Astrocyte (in vitro differentiated cells and primary cell): ENCODE measurements at regions not wholly inside any gene's neighbourhood (a gene's known extent, or its start where the extent isn't known, plus 50 kb on each side); places are given as distances from the start of the nearest gene placed in this dataset.

ENCODE experiments used
- DNase-seq: peaks from one replicate; pipeline ENCODE4 v3.0.0-alpha.2; 2010; ENCODE audit warnings: low read depth
- FAIRE-seq: peaks from 2 replicates; lab custom pipeline; 2011; peaks lifted over from hg19 to GRCh38; lab: Jason Lieb, UNC
- H2AFZ ChIP-seq: 2 replicates; pipeline ENCODE4 v1.6.0; 2012; ENCODE audit warnings: low read depth, low read length, inconsistent platforms
- H3K27ac ChIP-seq: 2 replicates; pipeline ENCODE4 v1.5.1; 2011; ENCODE audit warnings: low read depth, low read length, inconsistent platforms
- H3K27me3 ChIP-seq: 2 replicates; pipeline ENCODE4 v1.6.0; 2011; ENCODE audit warnings: low read length, inconsistent platforms; ENCODE audit not compliant: insufficient read depth
- H3K36me3 ChIP-seq: 2 replicates; pipeline ENCODE4 v1.5.1; 2011; ENCODE audit warnings: low read length, inconsistent platforms; ENCODE audit not compliant: insufficient read depth
- H3K4me1 ChIP-seq: 2 replicates; pipeline ENCODE4 v1.5.1; 2011; ENCODE audit warnings: low read length, inconsistent platforms; ENCODE audit not compliant: insufficient read depth
- H3K4me2 ChIP-seq: 2 replicates; pipeline ENCODE4 v1.6.0; 2012; ENCODE audit warnings: low read length, inconsistent platforms
- H3K4me3 ChIP-seq: 2 replicates; pipeline ENCODE4 v1.5.1; 2011; ENCODE audit warnings: low read depth, mild to moderate bottlenecking, low read length, inconsistent platforms; ENCODE audit not compliant: insufficient read depth
- H3K79me2 ChIP-seq: 2 replicates; pipeline ENCODE4 v1.6.0; 2012; ENCODE audit warnings: mild to moderate bottlenecking, low read length, inconsistent platforms; ENCODE audit not compliant: insufficient read depth
- H3K9ac ChIP-seq: 2 replicates; pipeline ENCODE4 v1.6.0; 2012; ENCODE audit warnings: mild to moderate bottlenecking, low read length, inconsistent platforms
- H3K9me3 ChIP-seq: 2 replicates; pipeline ENCODE4 v1.5.1; 2012; ENCODE audit warnings: low read depth, mild to moderate bottlenecking, low read length, inconsistent platforms; ENCODE audit not compliant: insufficient read depth
- H4K20me1 ChIP-seq: 2 replicates; pipeline ENCODE4 v1.6.0; 2012; ENCODE audit warnings: low read length, inconsistent platforms; ENCODE audit not compliant: insufficient read depth
- H3K27ac Mint-ChIP-seq: one replicate; pipeline ENCODE4 v1.8.0; 2021; ENCODE audit warnings: mild to moderate bottlenecking, mixed read lengths; ENCODE audit not compliant: unreplicated experiment
- H3K27me3 Mint-ChIP-seq: one replicate; pipeline ENCODE4 v1.8.0; 2021; ENCODE audit warnings: low read depth, mixed read lengths; ENCODE audit not compliant: unreplicated experiment
- H3K36me3 Mint-ChIP-seq: one replicate; pipeline ENCODE4 v1.8.0; 2021; ENCODE audit warnings: low read depth, mixed read lengths; ENCODE audit not compliant: unreplicated experiment
- H3K4me1 Mint-ChIP-seq: one replicate; pipeline ENCODE4 v1.8.0; 2021; ENCODE audit warnings: low read depth, mixed read lengths; ENCODE audit not compliant: unreplicated experiment
- H3K4me3 Mint-ChIP-seq: one replicate; pipeline ENCODE4 v1.8.0; 2021; ENCODE audit warnings: mild to moderate bottlenecking, moderate library complexity, mixed read lengths; ENCODE audit not compliant: unreplicated experiment
- H3K9me3 Mint-ChIP-seq: one replicate; pipeline ENCODE4 v1.8.0; 2021; ENCODE audit warnings: mild to moderate bottlenecking, mixed read lengths; ENCODE audit not compliant: unreplicated experiment
- EZH2 ChIP-seq: IDR thresholded peaks from 2 replicates; pipeline ENCODE4 v1.6.1; 2012; ENCODE audit warnings: mild to moderate bottlenecking, low read length, inconsistent platforms; ENCODE audit not compliant: insufficient read depth
- TF ChIP-seq, protein P1 (sequence below): IDR thresholded peaks from 2 replicates; pipeline ENCODE4 v1.5.1; 2011; ENCODE audit warnings: low read depth, mild to moderate bottlenecking, inconsistent platforms, low read length, moderate library complexity; ENCODE audit not compliant: insufficient read depth

DNA sequence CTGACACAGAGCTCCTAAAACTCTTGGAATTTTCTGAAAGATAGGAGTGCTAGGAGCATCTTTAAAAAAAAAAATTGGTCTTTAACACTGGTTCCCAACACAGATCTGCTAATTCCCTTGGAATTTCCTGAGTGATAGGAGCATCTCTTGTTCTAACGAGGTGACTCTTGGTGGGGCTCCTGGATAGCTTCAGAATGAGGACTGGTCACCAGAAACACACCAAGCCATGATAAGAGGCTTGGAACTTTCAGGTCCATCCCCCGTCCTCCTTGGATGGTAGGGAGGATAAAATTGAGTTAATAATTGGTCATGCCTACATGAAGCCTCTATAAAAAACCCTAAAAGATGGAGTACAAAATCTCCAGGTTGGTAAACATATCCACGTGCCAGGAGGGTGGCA is 64.5 kb upstream of the LDLRAD3 start:
- no peaks in the 10 kb centered on the region for H3K4me1 ChIP-seq
- H2AFZ ChIP-seq: no peak overlapping the region
- no peaks in the 10 kb centered on the region for H3K36me3 Mint-ChIP-seq
- H3K36me3 ChIP-seq: no peaks in the 10 kb centered on the region
- H3K27ac ChIP-seq: no peak overlapping the region
- no peaks in the 10 kb centered on the region for H4K20me1 ChIP-seq
- no peaks in the 10 kb centered on the region for H3K9me3 Mint-ChIP-seq
- no peaks in the 10 kb centered on the region for H3K4me1 Mint-ChIP-seq
- no peaks in the 10 kb centered on the region for H3K27me3 ChIP-seq
- H3K9me3 ChIP-seq: no peaks in the 10 kb centered on the region
- no peak for FAIRE-seq
- H3K27me3 Mint-ChIP-seq: no peaks in the 10 kb centered on the region
- no peak overlapping the region for H3K9ac ChIP-seq
- no peak for DNase-seq
- no peaks in the 10 kb centered on the region for H3K79me2 ChIP-seq
- no peak overlapping the region for H3K4me3 Mint-ChIP-seq
- no peak overlapping the region for H3K4me3 ChIP-seq
- no peak overlapping the region for H3K4me2 ChIP-seq
- no peak overlapping the region for H3K27ac Mint-ChIP-seq
- TF ChIP-seq EZH2: no peak
- TF ChIP-seq, protein P1, sequence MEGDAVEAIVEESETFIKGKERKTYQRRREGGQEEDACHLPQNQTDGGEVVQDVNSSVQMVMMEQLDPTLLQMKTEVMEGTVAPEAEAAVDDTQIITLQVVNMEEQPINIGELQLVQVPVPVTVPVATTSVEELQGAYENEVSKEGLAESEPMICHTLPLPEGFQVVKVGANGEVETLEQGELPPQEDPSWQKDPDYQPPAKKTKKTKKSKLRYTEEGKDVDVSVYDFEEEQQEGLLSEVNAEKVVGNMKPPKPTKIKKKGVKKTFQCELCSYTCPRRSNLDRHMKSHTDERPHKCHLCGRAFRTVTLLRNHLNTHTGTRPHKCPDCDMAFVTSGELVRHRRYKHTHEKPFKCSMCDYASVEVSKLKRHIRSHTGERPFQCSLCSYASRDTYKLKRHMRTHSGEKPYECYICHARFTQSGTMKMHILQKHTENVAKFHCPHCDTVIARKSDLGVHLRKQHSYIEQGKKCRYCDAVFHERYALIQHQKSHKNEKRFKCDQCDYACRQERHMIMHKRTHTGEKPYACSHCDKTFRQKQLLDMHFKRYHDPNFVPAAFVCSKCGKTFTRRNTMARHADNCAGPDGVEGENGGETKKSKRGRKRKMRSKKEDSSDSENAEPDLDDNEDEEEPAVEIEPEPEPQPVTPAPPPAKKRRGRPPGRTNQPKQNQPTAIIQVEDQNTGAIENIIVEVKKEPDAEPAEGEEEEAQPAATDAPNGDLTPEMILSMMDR: no peak

DNA sequence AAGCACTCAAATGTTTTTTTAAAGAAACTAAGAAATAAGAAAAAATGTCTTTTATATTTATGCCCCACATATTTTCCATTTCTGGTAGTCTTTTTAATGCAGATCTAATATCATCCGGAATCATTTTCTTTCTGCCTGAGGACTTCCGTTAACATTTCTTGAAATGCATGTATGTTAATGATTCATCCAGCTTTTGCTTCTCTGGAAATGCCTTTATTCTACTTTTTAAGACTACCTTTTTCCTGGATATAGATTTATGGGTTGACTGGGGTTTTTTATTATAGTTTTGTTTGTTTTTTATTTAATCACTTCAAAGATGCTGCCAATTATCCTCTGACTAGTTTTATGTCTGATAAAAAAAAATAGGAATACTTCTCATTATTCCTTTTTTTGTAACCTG is 57.1 kb upstream of the LDLRAD3 start:
- peaks cover 3% of the 10 kb centered on the region for H3K9me3 Mint-ChIP-seq
- no peak overlapping the region for H3K4me3 Mint-ChIP-seq
- H3K27me3 Mint-ChIP-seq: peaks cover 3% of the 10 kb centered on the region
- Histone ChIP-seq H3K36me3 (no peaks in the 10 kb centered on the region), H2AFZ (no peak overlapping the region), H3K4me3 (no peak overlapping the region), H3K9me3 (no peaks in the 10 kb centered on the region), H3K27ac (no peak overlapping the region), H4K20me1 (no peaks in the 10 kb centered on the region), H3K9ac (no peak overlapping the region), H3K4me2 (no peak overlapping the region), H3K79me2 (no peaks in the 10 kb centered on the region), H3K27me3 (no peaks in the 10 kb centered on the region), H3K4me1 (no peaks in the 10 kb centered on the region)
- no peak overlapping the region for H3K27ac Mint-ChIP-seq
- TF ChIP-seq EZH2: no peak
- TF ChIP-seq, protein P1: no peak
- no peaks in the 10 kb centered on the region for H3K36me3 Mint-ChIP-seq
- FAIRE-seq (no peak), DNase-seq (no peak)
- H3K4me1 Mint-ChIP-seq: no peaks in the 10 kb centered on the region

DNA sequence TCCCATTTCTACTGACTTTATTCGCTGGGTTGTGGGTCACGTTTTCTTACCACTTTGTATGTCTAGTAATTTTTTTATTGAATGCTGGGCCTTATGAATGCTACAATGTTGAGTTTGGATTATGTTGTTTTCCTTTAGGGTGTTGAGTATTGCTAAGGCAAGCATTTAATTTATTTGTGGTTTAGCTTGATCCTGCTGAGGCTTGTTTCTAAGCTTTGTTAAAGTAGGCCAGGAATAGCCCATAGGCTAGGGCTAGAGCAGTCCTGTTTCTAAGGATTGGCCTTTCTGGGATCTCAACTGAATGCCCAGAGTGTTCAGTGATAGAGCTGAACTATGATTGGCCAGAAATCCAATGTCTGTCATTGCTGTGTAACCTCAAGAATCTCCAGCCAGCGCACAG is 56.1 kb upstream of the LDLRAD3 start:
- Histone ChIP-seq H3K27ac (no peak overlapping the region), H3K9me3 (no peaks in the 10 kb centered on the region), H3K9ac (no peak overlapping the region), H3K79me2 (no peaks in the 10 kb centered on the region), H3K4me2 (no peak overlapping the region), H2AFZ (no peak overlapping the region), H3K4me3 (no peak overlapping the region), H3K27me3 (no peaks in the 10 kb centered on the region), H3K4me1 (no peaks in the 10 kb centered on the region), H4K20me1 (no peaks in the 10 kb centered on the region), H3K36me3 (no peaks in the 10 kb centered on the region)
- Mint-ChIP-seq H3K4me3 (no peak overlapping the region), H3K27ac (no peak overlapping the region), H3K36me3 (no peaks in the 10 kb centered on the region), H3K9me3 (peaks cover 3% of the 10 kb centered on the region), H3K27me3 (peaks cover 3% of the 10 kb centered on the region), H3K4me1 (no peaks in the 10 kb centered on the region)
- FAIRE-seq (no peak), DNase-seq (no peak)
- no peak for TF ChIP-seq EZH2
- TF ChIP-seq, protein P1: no peak
